ENCODE measurements at regions not wholly inside any gene's neighbourhood (a gene's known extent, or its start where the extent isn't known, plus 50 kb on each side); places are given as distances from the start of the nearest gene placed in this dataset.

- 51 to 74% methylated on average over 6 of the region's 6 CpGs for WGBS, 2 donors
- no peaks in the 10 kb centered on the region for H3K4me1 ChIP-seq
- no peaks in the 10 kb centered on the region for H3K9me3 ChIP-seq
- no peaks in the 10 kb centered on the region for H3K36me3 ChIP-seq
- no peak for DNase-seq (ENCODE audit: low spot score in 2 of 2)
- no peak overlapping the region for H3K27ac ChIP-seq
- H3K4me3 ChIP-seq = no peak overlapping the region
- no peak for TF ChIP-seq EP300 (IDR thresholded peaks at IDR 0.05)
- TF ChIP-seq, protein P1, sequence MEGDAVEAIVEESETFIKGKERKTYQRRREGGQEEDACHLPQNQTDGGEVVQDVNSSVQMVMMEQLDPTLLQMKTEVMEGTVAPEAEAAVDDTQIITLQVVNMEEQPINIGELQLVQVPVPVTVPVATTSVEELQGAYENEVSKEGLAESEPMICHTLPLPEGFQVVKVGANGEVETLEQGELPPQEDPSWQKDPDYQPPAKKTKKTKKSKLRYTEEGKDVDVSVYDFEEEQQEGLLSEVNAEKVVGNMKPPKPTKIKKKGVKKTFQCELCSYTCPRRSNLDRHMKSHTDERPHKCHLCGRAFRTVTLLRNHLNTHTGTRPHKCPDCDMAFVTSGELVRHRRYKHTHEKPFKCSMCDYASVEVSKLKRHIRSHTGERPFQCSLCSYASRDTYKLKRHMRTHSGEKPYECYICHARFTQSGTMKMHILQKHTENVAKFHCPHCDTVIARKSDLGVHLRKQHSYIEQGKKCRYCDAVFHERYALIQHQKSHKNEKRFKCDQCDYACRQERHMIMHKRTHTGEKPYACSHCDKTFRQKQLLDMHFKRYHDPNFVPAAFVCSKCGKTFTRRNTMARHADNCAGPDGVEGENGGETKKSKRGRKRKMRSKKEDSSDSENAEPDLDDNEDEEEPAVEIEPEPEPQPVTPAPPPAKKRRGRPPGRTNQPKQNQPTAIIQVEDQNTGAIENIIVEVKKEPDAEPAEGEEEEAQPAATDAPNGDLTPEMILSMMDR (IDR thresholded peaks at IDR 0.05) = no peak
- no peak for TF ChIP-seq POLR2A (IDR thresholded peaks at IDR 0.05)
- no peaks in the 10 kb centered on the region for H3K27me3 ChIP-seq
Measured at GRCh38 chrX:6777238-6778002, 242.5 kb upstream of the VCX3A start.

DNA sequence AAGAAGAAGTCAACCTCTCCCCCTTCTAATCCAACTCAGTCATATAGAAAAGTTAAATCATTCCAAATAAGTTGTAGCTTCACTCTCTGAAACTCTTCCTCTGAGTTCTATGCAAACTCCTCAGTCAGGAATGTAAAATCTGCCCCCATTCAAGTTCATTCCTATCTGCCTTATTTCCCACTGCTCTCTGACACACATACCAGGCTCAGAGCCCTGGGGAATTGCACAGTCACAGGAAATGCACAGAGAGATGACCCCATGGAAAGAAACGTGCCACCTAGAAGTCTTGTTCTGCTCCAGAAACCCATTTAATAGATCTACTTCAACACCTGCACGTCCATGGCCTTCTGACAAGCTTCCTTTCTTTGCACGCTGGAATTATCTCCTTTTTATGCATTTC, 236.0 kb upstream of the VCX3A start:
- Histone ChIP-seq H3K9me3 (no peaks in the 10 kb centered on the region), H3K27me3 (no peaks in the 10 kb centered on the region), H3K4me3 (no peak overlapping the region), H3K36me3 (no peaks in the 10 kb centered on the region), H3K4me1 (no peaks in the 10 kb centered on the region), H3K27ac (no peak overlapping the region)
- no peak for DNase-seq (ENCODE audit: low spot score in 2 of 2)
- TF ChIP-seq, protein P1 (IDR thresholded peaks at IDR 0.05) = no peak
- TF ChIP-seq EP300 (IDR thresholded peaks at IDR 0.05) (no peak), POLR2A (IDR thresholded peaks at IDR 0.05) (no peak)
- 75 to 79% methylated on average over 3 of the region's 3 CpGs for WGBS, 2 donors

DNA sequence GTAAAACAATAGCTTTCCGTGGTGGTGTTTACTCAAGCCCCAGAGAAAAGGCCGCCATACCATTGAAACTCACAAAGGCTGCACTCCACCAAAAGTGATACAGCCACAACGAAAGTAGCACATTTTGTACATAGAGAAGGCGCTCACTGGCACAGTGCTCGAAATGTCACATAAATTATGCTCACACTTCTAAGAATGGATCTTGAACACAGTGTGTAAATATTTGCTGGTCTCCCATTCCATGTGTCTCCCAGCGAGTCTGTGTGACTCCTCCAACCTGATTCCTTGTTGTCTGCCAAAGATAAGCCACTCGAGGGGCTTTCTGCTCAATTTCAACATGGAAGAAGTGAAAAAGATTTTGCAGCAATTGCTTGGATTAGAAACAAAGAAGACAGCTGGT, 234.0 kb upstream of the VCX3A start:
- DNase-seq (ENCODE audit: low spot score in 2 of 2) = no peak
- Histone ChIP-seq H3K9me3 (peaks cover 0 to 4% (median 0%) of the 10 kb centered on the region in 4 donors), H3K27ac (no peak overlapping the region), H3K36me3 (no peaks in the 10 kb centered on the region), H3K4me1 (no peaks in the 10 kb centered on the region), H3K4me3 (no peak overlapping the region), H3K27me3 (no peaks in the 10 kb centered on the region)
- no peak for TF ChIP-seq POLR2A (IDR thresholded peaks at IDR 0.05)
- TF ChIP-seq, protein P1 (IDR thresholded peaks at IDR 0.05) = no peak
- TF ChIP-seq EP300 (IDR thresholded peaks at IDR 0.05) = no peak
- WGBS, 2 donors = 83 to 88% methylated on average over 7 of the region's 7 CpGs

DNA sequence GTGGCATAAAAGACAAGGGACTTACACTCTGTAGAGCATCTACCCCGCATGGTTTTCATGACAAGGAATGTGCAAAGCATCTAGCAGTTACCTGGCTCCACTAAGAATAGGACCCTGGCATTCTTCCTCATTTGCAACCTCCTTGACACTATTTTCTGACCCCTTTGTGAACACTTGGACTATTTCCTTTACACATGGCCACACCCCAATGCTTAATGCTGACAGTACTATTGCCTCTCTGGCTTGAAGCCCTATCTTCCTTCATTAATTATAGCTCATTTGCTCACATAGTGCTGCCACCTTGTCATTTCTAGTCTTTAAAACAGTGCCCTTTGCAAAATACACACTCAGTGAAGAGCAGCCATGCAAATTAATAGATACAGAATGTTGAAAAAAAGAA, 226.3 kb upstream of the VCX3A start:
- TF ChIP-seq, protein P1 (IDR thresholded peaks at IDR 0.05) = no peak
- no peak for TF ChIP-seq POLR2A (IDR thresholded peaks at IDR 0.05)
- no peak for TF ChIP-seq EP300 (IDR thresholded peaks at IDR 0.05)
- H3K27me3 ChIP-seq = no peaks in the 10 kb centered on the region
- DNase-seq (ENCODE audit: low spot score in 2 of 2) = no peak
- H3K4me1 ChIP-seq = no peaks in the 10 kb centered on the region
- H3K27ac ChIP-seq = no peak overlapping the region
- no peak overlapping the region for H3K4me3 ChIP-seq
- WGBS, 2 donors = 80 to 96% methylated on average over 1 of the region's 1 CpG
- no peaks in the 10 kb centered on the region for H3K36me3 ChIP-seq
- peaks cover 0 to 4% (median 0%) of the 10 kb centered on the region in 4 donors for H3K9me3 ChIP-seq

DNA sequence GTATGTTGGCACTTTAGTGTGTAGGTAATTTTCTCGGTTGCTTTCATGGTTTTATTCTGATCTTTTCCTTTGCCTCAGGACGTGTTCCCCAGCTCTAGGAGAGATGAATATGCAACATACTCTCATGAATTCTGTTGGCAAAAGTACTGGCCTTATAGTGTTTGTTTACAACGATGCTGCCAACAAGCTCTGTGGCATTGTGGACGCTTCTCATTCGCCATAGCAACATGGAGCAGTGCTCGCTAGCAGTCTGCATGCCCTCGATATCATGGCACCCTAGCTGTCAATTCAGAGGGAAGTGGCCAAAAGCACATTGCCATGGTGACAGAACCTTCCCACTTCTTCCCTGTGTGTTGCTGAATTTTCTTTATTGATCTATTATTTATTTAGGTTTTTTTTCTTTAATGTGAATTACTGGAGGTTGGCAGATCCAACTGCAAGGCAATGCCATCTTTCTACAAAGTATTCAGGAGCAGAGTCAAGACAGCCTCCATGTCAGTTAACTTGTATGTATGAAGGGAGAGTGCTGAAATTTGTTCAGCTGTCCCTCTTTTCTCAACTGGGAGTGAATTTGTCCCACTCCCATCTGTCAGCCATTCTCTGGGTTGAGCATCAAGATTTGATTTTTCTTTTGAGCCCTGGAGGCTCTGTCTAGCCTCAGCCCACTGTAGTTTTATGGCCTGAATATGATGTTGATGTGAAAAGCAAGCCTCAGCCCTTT, 224.9 kb upstream of the VCX3A start:
- no peak for DNase-seq (ENCODE audit: low spot score in 2 of 2)
- no peak overlapping the region for H3K27ac ChIP-seq
- TF ChIP-seq EP300 (IDR thresholded peaks at IDR 0.05) (no peak), POLR2A (IDR thresholded peaks at IDR 0.05) (no peak)
- TF ChIP-seq, protein P1 (IDR thresholded peaks at IDR 0.05) = no peak
- H3K27me3 ChIP-seq = no peaks in the 10 kb centered on the region
- no peaks in the 10 kb centered on the region for H3K4me1 ChIP-seq
- 72 to 89% methylated on average over 3 to 7 of the region's 7 CpGs for WGBS, 2 donors
- H3K4me3 ChIP-seq = no peak overlapping the region
- no peaks in the 10 kb centered on the region for H3K9me3 ChIP-seq
- no peaks in the 10 kb centered on the region for H3K36me3 ChIP-seq

All from tibial nerve (tissue), 4 donors.